ENCODE measurements at regions not wholly inside any gene's neighbourhood (a gene's known extent, or its start where the extent isn't known, plus 50 kb on each side); places are given as distances from the start of the nearest gene placed in this dataset.

- TF ChIP-seq HBP1 (CRISPR knock-in tag; IDR thresholded peaks at IDR 0.05), result no peak
- TF ChIP-seq SREBF1 (IDR thresholded peaks at IDR 0.05; ENCODE audit: borderline replicate concordance, low read depth, low read length), result no peak
- TF ChIP-seq ELF4 (CRISPR knock-in tag; IDR thresholded peaks at IDR 0.05), result no peak
- TF ChIP-seq ZNF780A (CRISPR knock-in tag; IDR thresholded peaks at IDR 0.05), result no peak
Observed at GRCh38 chr5:155919725-155920124, 407.2 kb upstream of the SGCD start (continued).

GRCh38 chr5:155921621-155922020 is 405.3 kb upstream of the SGCD start:
- no peaks in the 10 kb centered on the region; the same call in 1 of the 2 replicates for H3K9me3 ChIP-seq (replicated peaks; ENCODE audit: control insufficient read depth, insufficient read depth, low read depth, low read length)
- H3K27me3 ChIP-seq (ENCODE audit: control insufficient read depth in 2 of 2, insufficient read depth in 2 of 2, low read length in 2 of 2), result no peaks in the 10 kb centered on the region
- no peak overlapping the region for H2AFZ ChIP-seq (ENCODE audit: low read depth, low read length)
- no peaks in the 10 kb centered on the region for H3K4me1 ChIP-seq (replicated peaks in 1 of 2; ENCODE audit: control insufficient read depth in 2 of 2, insufficient read depth in 2 of 2, low read length in 2 of 2)
- ChIA-PET CTCF (ENCODE audit: low intra/inter-chr PET ratio) (no interaction called here), POLR2A (no interaction called here)
- H3K4me2 ChIP-seq (ENCODE audit: insufficient read depth, low read length), result no peak overlapping the region
- ATAC-seq (no peak), DNase-seq (ENCODE audit: extremely low read depth in 1 of 4, low spot score in 3 of 4) (no peak), FAIRE-seq (no peak)
- H3K36me3 ChIP-seq (ENCODE audit: control insufficient read depth, insufficient read depth, low read length), result no peaks in the 10 kb centered on the region
- H4K20me1 ChIP-seq (replicated peaks; ENCODE audit: control insufficient read depth, insufficient read depth, low read length), result no peaks in the 10 kb centered on the region
- H3K79me2 ChIP-seq (ENCODE audit: control insufficient read depth, insufficient read depth, low read length), result no peaks in the 10 kb centered on the region
- H3K9me1 ChIP-seq (ENCODE audit: control insufficient read depth, insufficient read depth, low read length), result no peaks in the 10 kb centered on the region
- BruUV-seq (replicated peaks), result no TSS peak
- H3K27ac ChIP-seq (ENCODE audit: extremely low read depth, low read depth, low read length), result no peak overlapping the region
- intact Hi-C loops (cut with micrococcal nuclease) (no loop called here), in situ Hi-C loops (cut with MboI) (no loop called here)
- no peak for TF ChIP-seq ZNF583 (CRISPR knock-in tag; IDR thresholded peaks at IDR 0.05)
- TF ChIP-seq SMAD3 (CRISPR knock-in tag; conservative IDR thresholded peaks at IDR 0.05), result no peak
- no peak for TF ChIP-seq HDAC8 (tag; IDR thresholded peaks at IDR 0.05)
- TF ChIP-seq ZNF707 (CRISPR knock-in tag; conservative IDR thresholded peaks at IDR 0.05), result no peak
- no peak for TF ChIP-seq SRSF3 (IDR thresholded peaks at IDR 0.05; ENCODE audit: insufficient read depth, low read length)
- no peak for TF ChIP-seq FOSL1 (tag; conservative IDR thresholded peaks at IDR 0.05)
- TF ChIP-seq KDM4B (IDR thresholded peaks at IDR 0.05; ENCODE audit: borderline replicate concordance in 2 of 2, low read depth in 1 of 2), result no peak
- no peak for TF ChIP-seq ETV6 (IDR thresholded peaks at IDR 0.05; ENCODE audit: borderline replicate concordance in 1 of 2, low read depth in 2 of 2, low read length in 1 of 2)
- TF ChIP-seq ETV6 (CRISPR knock-in tag; IDR thresholded peaks at IDR 0.05; ENCODE audit: borderline replicate concordance), result no peak
- TF ChIP-seq PHF20 (IDR thresholded peaks at IDR 0.05; ENCODE audit: partially characterized antibody), result no peak
- H3K4me3 ChIP-seq, result no peak overlapping the region
- 0% methylated on average over 3 of the region's 3 CpGs for WGBS (ENCODE audit: insufficient coverage, low coverage, missing lambda C conversion rate)
- no peak overlapping the region for H3K9ac ChIP-seq (ENCODE audit: insufficient read depth in 1 of 2, low read depth in 2 of 2, low read length in 2 of 2)
